GM18517 (cell line): ENCODE measurements at regions not wholly inside any gene's neighbourhood (a gene's known extent, or its start where the extent isn't known, plus 50 kb on each side); places are given as distances from the start of the nearest gene placed in this dataset.

ENCODE experiments used
- ATAC-seq: cut with Tn5 transposase; IDR thresholded peaks from one replicate; pipeline ENCODE4 v1.9.1; 2021; ENCODE audit warnings: mild to moderate bottlenecking, moderate library complexity; ENCODE audit not compliant: unreplicated experiment

DNA sequence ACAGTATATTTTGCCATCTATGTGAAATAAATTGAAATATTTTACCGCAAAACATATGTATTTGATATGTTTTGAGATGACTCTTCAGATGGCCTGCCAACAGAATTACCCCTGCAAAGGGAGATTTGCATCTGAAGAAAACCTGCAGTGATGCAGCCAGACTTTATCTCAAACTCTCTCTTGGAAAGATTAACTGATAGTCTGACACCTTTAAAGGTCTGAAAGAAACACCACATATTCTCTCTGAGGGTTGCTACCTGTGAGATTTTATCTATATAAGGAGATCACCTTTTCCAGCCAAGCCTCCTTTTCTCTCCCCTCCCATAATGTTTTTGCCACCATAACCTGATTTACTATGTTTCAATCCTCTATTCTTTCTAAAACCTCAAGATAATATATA is 1106.3 kb upstream of the IGFBP7 start:
- no peak for ATAC-seq

DNA sequence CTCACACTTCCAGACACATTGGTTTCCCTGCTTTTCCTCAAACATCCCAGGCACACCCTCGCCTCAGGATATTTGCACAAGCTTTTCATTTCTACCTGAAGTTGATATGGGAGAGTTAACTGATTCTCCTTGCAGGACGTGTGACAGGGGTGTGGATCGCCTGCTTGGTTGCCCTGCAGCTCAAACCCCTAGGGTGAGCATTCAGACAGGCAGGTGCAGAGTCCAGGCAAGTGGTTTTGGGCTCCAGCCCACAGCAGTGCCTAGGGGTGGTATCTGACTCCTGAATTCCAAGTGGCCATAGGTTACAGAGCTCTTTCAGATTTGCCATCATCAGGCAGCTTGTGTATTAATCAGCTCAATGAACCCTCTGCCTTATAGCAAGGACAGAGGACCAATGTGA is 1104.2 kb upstream of the IGFBP7 start:
- no peak for ATAC-seq

DNA sequence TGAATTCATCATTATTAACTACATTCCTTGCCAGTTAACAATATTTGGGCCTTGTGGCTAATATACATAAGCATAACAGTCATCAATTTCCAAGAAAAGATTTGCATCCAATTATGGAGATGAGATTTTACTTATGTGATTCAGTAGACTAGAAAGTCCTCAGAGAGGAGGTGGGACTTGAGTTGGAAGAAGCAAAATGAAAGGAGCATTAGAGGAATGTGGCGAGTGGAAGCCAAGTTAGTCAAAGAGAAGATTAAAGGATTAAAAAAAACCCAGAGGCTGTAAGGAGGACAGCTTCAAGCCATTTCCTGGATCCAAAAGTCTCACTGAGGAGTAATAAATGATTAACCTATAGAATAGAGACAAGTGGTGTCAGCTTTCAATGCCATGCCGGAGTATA is 1099.4 kb upstream of the IGFBP7 start:
- ATAC-seq: no peak

DNA sequence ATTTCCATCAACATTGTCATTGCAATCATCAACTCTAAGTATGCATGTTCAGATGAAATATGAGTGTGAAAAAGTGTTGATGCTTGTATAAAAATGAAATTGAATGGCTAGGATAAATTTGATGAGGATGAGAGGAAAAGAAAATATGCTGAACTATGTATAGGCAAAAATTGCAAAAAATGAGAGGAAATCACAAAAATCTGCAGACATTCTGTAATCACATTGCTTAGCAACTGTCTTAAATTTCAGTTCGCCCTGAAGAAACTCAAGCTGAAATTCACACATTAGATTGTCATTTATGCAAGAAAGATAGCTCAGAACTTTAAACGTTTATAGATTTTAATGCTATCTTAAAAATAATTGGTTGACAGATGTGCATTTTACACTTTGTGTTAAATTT is 1098.8 kb upstream of the IGFBP7 start:
- no peak for ATAC-seq

DNA sequence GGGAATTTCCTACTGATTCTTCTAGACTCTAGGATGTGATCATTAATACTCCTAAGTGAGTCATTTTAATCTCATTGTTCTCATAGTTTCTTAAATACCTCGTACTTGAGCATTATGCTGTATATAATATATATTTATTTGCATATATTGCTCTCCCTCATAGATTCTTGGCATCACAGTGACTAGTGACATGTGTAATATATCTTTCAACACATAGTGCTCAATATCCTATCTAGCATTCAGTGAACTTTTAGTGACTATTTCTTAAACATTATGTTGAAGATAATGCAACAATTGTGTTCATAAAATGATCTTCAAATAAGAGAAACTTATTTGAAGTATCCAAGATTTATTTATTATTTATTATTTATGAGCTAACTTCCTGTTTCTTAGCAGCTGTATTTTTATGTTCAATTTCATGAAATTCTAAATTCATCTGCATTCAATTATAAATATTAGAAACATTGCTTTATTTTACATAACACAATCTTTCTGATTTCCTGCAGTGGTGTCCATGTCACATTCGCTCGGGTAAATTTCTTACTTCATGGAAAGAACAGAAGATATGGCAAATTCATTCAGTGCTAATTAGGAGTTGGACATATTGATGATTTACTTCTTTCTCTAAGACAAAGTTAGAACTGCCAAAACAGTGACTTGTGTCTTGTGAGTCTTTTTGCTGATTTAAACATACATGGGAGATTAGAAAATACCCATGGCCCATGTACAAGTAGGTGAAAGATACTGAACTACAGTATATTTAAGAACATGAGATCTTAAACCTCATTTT is 1095.5 kb upstream of the IGFBP7 start:
- no peak for ATAC-seq

DNA sequence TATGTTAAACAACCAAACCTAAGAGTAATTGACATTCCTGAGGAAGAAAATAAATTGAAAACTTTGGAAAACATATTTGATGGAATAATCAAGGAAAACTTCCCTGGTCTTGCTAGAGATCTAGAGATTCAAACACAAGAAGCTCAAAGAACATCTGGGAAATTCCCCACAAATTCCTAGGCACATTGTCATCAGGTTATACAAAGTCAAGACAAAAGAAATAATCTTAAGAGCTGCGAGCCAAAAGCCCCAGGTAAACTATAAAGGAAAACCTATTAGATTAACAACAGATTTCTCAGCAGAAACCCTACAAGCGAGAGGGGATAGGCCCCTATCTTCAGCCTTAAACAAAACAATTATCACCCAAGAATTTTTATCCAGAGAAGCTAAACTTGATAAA is 1082.0 kb upstream of the IGFBP7 start:
- no peak for ATAC-seq

DNA sequence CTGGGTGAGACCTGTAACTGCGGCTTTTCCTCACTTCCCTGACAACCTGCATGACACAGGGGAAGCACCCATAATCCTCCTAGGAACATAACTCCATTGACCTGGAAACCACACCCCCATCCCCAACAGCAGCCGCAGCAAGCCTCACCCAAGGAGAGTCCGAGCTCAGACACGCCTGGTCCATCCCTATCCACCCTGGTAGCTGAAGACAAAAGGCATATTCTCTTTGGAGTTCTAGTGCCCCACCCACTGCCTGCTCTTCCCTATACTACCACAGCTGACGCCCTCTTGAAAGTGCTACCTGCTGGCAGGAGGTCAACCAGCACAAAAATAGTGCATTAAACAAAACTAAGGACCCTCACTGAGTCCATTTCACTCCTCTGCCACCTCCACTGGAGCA is 1080.9 kb upstream of the IGFBP7 start:
- ATAC-seq: no peak

DNA sequence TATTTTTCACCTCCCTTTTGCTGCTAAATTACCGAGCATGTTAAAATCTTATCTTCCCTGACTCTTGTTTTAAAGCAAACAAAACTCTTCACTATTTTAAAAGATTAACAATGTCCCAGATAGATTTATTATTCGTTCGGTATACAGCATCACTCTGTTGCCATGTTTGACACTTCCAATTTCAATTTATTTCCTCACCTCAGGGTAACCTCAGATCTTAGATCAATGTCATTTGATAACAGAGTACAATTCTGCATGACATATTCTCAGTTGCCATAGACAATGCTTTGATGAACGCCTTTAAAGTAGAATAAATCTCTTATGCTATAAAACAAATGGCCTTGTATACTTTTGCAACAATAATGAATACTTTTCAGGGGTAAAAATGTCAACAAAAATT is 1078.1 kb upstream of the IGFBP7 start:
- ATAC-seq: no peak

DNA sequence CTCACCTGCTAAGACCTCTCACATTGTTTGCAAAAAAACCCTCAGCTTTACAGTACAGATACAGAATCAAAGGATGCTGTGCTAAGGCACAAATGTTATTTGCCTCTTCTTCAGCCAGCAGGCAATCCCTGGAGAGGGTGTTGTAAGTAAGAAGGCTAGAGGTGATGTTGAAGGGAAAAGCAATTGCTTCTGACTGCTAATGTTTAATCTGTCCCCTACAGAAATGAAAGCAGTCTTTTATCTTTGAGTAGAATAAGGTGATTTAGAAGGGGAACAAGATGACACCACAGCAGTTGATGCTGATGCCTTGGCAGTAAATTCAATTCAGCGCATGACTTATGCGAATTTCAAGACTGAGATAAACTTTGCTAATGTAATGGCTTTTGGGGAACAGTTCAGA is 1064.8 kb upstream of the IGFBP7 start:
- ATAC-seq: no peak

DNA sequence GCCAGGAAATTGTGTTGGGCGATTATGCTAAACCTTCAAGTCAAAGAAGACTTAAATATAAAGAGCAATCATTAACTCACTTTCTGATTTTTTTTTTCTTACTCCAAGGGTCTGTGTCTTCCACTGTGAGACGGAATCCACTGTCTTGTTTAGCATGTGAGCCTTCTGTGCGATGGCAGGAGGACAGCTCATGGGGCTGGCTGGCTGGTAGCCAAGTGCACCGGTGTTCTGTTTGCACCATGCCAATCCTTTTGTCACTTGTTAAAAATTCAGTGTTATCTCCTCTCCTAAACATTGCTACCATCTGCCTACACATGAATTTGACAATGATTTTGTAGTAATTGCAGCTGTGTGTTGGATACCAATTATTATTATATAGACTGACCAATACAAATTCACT is 1056.3 kb upstream of the IGFBP7 start:
- ATAC-seq: no peak

DNA sequence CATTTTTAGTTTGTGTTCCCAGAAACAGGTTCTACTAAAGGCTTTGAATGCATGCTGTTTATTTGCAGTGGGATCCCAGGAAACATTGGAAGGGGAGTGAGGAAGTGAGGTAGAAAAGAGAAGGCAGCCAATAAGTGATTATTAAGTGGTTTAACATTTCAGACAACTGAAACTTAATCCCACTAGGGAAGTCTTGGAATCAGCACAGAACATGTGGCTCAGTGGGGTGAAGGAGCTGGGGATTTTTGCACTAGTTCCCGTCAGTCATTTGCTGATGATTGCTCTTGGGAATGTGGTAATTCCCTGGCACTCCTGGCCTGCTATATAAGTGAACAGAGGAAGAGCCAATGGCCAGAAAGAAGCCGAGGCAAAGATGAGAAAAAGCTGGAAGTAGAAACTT is 1053.0 kb upstream of the IGFBP7 start:
- no peak for ATAC-seq

DNA sequence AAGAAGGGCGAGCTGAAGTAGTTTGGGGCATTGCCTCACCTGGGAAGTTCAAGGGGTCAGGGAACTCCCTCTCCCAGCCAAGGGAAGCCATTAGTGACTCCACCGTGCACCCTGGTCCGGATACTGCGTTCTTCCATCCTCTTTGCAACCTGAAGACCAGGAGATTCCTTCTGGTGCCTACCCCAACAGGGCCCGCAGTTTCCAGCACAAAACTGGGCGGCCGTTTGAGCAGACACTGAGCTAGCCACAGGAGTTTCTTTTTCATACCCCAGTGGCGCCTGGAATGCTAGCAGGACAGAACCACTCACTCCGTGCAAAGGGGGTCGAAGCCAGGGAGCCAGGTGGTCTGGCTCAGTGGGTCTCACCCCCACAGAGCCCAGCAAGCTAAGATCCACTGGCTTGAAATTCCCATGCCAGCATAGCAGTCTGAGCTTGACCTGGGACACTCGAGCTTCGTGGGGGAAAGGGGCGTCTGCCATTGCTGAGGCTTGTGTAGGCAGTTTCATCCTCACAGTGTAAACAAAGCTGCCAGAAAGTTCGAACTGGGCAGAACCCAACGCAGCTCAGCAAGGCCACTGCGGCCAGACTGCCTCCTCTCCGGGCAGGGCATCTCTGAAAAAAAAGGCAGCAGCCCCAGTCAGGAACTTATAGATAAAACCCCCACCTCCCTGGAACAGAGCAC is 1039.4 kb upstream of the IGFBP7 start:
- ATAC-seq: no peak

DNA sequence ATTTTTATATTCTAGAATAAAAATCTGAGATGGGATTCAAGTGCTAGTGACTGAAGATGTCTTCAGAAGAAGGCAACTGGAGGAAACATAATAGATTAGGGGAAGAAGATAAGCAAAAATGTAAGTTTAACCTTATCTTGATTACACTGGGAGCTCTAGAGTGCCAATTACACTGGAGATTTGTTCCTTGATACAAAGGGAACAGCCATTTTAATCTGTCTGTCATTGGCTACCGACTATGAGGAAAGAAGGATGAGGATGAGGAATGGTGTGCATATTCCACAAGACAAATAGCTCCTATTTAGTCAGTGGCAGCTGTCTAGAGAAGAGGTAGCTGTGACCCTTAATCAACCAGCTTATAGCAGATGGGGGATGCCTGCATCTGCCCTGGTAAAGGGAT is 1034.5 kb upstream of the IGFBP7 start:
- no peak for ATAC-seq

DNA sequence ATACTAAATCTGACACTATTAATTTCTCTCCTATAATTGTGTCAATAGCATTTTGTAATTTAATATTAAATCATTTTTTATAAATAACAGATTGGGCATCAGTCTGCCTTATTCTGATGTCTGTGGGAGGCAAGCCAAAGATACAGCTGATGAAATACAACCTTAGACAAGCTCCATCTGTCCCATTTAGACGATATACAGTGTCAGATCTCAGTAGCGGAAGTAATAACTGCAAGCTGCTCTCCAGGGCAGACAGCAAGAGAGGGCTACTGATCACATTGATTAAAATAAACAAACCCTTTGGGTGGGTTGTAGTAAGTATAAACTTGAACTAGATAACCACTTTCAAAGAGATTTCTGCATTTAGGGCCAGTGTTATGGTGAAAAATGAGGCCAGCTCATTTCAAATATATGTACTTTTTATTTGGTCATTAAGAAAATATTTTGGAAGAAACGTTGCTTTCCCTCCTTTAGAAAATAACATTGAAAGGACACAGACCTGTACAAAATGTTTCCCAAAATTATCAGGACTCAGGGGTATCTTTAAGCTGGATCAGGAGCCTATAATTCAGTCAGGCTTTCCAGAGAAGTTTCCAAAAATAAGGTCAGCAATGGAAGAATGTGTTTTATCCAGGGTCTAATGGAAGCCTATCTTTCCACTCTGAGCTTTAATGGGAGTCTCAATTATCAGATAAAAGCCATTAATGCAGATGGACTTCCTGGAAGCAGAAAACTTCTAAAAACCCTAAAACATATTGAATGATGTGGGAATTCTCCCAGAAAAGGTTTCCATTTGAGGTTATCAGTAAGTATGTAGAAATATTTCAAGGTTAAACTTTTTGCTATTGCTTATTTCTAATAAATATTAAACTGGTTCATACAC is 1028.8 kb upstream of the IGFBP7 start:
- ATAC-seq: no peak

DNA sequence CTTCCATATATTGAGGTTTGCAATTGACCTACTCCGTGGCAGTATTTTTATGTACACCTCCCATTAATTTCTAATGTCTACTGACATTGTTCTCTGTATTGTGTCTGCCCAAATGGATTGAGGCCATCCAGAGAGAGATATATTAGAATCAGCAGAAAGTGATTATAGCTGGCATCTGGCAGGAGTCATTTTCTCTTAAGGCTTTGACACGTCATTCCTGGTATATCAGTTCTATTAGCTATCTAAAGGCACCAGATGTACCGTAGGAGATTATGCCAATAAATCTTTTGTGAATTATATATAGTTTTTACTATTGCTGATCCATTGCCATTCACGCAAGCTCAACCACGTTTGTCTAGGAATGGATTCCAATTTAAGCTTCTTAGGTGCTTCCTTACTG is 1026.4 kb upstream of the IGFBP7 start:
- ATAC-seq: no peak

DNA sequence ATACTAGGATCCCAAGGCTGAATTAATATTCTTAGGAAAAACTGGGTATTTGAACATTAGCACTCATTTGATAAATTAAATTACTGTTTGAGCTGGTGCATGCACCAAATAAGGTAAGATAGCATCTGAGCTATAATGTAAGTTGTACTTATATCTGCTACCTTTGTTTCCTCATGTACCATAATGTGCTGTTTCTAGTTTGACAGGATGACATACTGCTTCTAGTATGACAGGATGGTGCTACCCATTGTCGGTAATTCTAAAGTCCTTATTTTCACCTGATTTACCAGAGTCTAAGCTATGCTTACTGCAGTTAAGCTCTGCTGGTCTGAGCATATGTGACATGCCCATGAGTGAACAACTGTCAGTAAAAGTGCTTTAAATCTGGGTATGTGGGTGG is 1017.5 kb upstream of the IGFBP7 start:
- ATAC-seq: no peak

DNA sequence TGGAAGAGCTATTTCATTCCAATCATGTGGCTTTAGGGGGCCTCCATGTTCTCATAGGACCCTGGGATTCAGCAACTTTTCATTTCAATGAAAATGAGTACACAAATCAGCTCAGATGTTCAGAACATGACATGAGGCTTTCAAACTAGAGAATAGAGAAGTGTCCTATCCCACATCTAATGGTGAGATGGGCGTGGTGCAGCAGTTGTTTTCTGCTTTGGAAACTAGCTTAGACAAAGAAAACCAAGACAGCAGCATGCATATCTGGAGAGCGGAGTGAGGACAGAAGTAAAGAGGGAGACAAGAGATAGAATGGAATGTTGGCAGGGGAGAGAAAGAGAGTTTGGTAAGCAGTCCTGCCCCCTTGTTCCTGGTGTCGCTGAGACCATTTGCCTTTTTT is 1009.1 kb upstream of the IGFBP7 start:
- ATAC-seq: no peak

DNA sequence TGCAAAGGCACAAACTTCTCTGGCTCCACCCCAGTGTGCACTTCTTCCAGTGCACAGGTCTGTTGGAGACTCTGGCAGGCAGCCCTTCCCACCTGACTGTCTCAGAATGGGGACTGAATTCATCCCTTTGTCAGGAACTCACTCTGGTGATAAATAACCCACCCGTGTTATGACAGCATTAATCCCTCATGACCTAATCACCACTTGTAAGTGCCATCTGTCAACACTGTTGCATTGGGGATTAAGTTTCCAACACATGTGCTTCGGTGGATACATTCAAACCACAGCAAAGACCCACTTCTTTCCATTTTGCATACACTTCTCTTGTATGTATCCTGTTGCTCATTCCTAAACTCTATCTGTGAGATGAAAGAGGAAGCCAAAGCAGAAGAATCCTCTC is 1002.9 kb upstream of the IGFBP7 start:
- ATAC-seq: no peak

DNA sequence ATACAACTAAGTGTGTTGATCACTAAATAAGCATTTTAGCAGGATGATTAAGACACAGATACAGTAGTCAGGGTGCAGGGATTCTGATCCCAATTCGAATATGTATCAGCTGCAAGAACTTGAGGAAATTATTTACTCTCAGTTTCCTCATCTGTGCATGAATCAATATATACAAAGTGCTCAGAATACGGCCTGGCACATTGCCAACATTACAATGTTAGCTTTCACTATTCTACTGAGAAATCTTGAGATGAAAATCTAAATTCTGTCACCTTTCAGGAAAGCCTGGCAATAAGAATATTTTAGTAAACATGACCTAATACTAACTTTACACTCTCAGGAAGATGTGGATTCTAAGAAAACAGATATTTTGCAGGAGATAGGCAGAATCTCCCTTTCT is 1001.6 kb upstream of the IGFBP7 start:
- no peak for ATAC-seq

DNA sequence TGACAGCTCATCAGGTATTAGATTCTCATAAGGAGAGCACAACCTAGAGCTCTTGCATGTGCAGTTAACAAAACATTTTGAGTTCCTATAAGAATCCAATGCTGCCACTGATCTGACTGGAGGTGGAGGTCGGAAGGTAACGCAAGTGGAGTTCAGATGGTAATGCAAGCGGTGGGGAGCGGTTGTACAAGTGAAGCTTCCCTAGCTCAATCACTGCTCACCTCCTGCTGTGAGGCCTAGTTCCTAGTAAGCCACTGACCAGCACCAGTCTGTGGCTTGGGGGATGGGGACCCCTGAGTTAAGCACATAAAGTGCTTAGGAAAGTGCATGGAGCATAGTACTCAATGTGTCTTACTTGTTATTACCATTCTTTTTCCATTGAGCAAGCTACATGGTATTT is 983.2 kb upstream of the IGFBP7 start:
- no peak for ATAC-seq

DNA sequence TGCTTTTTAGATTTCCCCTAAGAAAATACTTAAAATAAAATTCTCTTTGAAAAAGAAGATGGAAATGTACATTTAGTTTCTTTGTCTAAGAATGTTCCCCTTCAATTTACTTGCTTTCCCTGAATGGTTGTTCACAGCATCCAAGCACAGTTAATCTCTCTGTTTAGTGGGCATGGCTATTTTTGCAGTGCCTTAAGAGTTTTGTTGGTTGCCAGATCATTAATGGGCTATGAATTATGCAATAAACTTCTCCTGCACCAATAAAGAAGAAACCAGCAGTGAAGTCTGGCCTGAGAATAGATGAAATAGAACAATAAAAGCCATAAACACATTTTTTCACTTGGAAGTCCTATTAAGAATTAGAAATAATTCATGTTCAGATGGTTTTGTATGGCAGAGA is 980.4 kb upstream of the IGFBP7 start:
- ATAC-seq: no peak

DNA sequence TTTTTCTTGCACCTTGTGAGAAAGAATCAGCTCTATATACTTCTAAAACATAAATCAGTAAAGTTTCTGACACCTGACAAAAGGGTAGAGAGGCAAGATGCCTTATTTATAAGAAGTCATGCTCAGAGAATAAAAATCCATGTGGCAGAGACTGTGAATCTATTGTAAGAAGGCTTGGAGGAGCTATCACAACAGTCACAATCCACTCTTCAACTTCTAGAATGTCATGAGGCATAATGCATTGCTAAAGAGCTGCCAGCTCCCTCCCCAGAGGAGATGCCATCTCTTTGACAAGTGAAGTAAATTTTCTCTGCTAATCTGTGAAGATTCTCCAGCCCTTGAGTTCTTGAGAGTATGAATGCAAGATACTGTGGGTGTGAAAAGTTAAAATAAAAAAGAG is 971.2 kb upstream of the IGFBP7 start:
- ATAC-seq: no peak
